SK-N-SH treated with all-trans-retinoic acid at 6 μM for 48 hours (cell line): ENCODE measurements at regions not wholly inside any gene's neighbourhood (a gene's known extent, or its start where the extent isn't known, plus 50 kb on each side); places are given as distances from the start of the nearest gene placed in this dataset.

Source experiments
- ATAC-seq: fragments of 200-7000 bp; cut with Tn5 transposase; 3 replicates; pipeline ENCODE4 v1.9.1; 2020; ENCODE audit warnings: mild to moderate bottlenecking, moderate library complexity
- ARNTL ChIP-seq: fragments of 450-650 bp; formaldehyde crosslinking; IDR thresholded peaks from 2 replicates; pipeline ENCODE4 v1.5.0; 2020; ENCODE audit warnings: low read depth, mild to moderate bottlenecking, moderate library complexity, borderline replicate concordance
- BACH2 ChIP-seq: fragments of 250-450 bp; sonication (Bioruptor Pico); IDR thresholded peaks from 2 replicates; pipeline ENCODE4 v1.9.0; 2021; ENCODE audit warnings: mild to moderate bottlenecking, borderline replicate concordance
- CREB5 ChIP-seq: fragments of 250-450 bp; sonication (Bioruptor Pico); IDR thresholded peaks from 2 replicates; pipeline ENCODE4 v1.5.1; 2020; ENCODE audit warnings: low read depth, mild to moderate bottlenecking, moderate library complexity
- CSDC2 ChIP-seq: fragments of 250-450 bp; sonication (Bioruptor Pico); IDR thresholded peaks from 2 replicates; pipeline ENCODE4 v1.5.0; 2020; ENCODE audit warnings: mild to moderate bottlenecking, moderate library complexity
- ESRRG ChIP-seq: fragments of 250-450 bp; sonication (Bioruptor Pico); IDR thresholded peaks from 2 replicates; pipeline ENCODE4 v1.6.1; 2021; ENCODE audit warnings: mild to moderate bottlenecking
- GLIS3 ChIP-seq: fragments of 250-450 bp; sonication (Bioruptor Pico); IDR thresholded peaks from 2 replicates; pipeline ENCODE4 v1.5.0; 2020; ENCODE audit warnings: mild to moderate bottlenecking, moderate library complexity
- ISL1 ChIP-seq: fragments of 250-450 bp; sonication (Bioruptor Pico); IDR thresholded peaks from 2 replicates; pipeline ENCODE4 v2.1.2; 2022; ENCODE audit warnings: mild to moderate bottlenecking, moderate library complexity
- OSR1 ChIP-seq: fragments of 250-450 bp; sonication (Bioruptor Pico); IDR thresholded peaks from 2 replicates; pipeline ENCODE4 v1.8.0; 2022; ENCODE audit warnings: moderate library complexity, mild to moderate bottlenecking, inconsistent platforms
- PPARA ChIP-seq: fragments of 250-450 bp; sonication (Bioruptor Pico); IDR thresholded peaks from 2 replicates; pipeline ENCODE4 v1.5.0; 2020; ENCODE audit warnings: mild to moderate bottlenecking, borderline replicate concordance
- RARB ChIP-seq: fragments of 250-450 bp; sonication (Bioruptor Pico); IDR thresholded peaks from 2 replicates; pipeline ENCODE4 v1.8.0; 2021; ENCODE audit warnings: mild to moderate bottlenecking, moderate library complexity
- SNAI2 ChIP-seq: fragments of 250-450 bp; sonication (Bioruptor Pico); IDR thresholded peaks from 2 replicates; pipeline ENCODE4 v1.5.0; 2020; ENCODE audit warnings: mild to moderate bottlenecking, moderate library complexity
- TCF4 ChIP-seq: fragments of 250-450 bp; sonication (Bioruptor Pico); IDR thresholded peaks from 2 replicates; pipeline ENCODE4 v1.8.0; 2021; ENCODE audit warnings: mild to moderate bottlenecking, moderate library complexity, borderline replicate concordance
- TOX ChIP-seq: fragments of 250-450 bp; sonication (Bioruptor Pico); IDR thresholded peaks from 2 replicates; pipeline ENCODE4 v1.8.0; 2021; ENCODE audit warnings: mild to moderate bottlenecking, moderate library complexity, borderline replicate concordance
- TSHZ2 ChIP-seq: fragments of 250-450 bp; sonication (Bioruptor Pico); IDR thresholded peaks from 2 replicates; pipeline ENCODE4 v1.5.0; 2020; ENCODE audit warnings: mild to moderate bottlenecking, moderate library complexity
- ZC3H10 ChIP-seq: fragments of 250-450 bp; sonication (Bioruptor Pico); IDR thresholded peaks from 2 replicates; pipeline ENCODE4 v1.5.1; 2021; ENCODE audit warnings: mild to moderate bottlenecking, moderate library complexity
- ZFP3 ChIP-seq: fragments of 250-450 bp; sonication (Bioruptor Pico); IDR thresholded peaks from 2 replicates; pipeline ENCODE4 v1.5.0; 2020; ENCODE audit warnings: mild to moderate bottlenecking, moderate library complexity
- ZFP30 ChIP-seq: fragments of 450-650 bp; formaldehyde crosslinking; IDR thresholded peaks from 2 replicates; pipeline ENCODE4 v1.5.0; 2022; ENCODE audit warnings: mild to moderate bottlenecking, moderate library complexity
- ZNF565 ChIP-seq: fragments of 450-650 bp; formaldehyde crosslinking; conservative IDR thresholded peaks from 2 replicates; pipeline ENCODE4 v1.5.0; 2020; ENCODE audit warnings: low read depth, mild to moderate bottlenecking, moderate library complexity
- ZNF70 ChIP-seq: fragments of 450-650 bp; formaldehyde crosslinking; IDR thresholded peaks from 2 replicates; pipeline ENCODE4 v1.5.0; 2020; ENCODE audit warnings: mild to moderate bottlenecking, moderate library complexity
- ZNF8 ChIP-seq: fragments of 450-650 bp; formaldehyde crosslinking; IDR thresholded peaks from 2 replicates; pipeline ENCODE4 v1.5.0; 2020; ENCODE audit warnings: mild to moderate bottlenecking, moderate library complexity
- TF ChIP-seq, protein P1 (sequence below): fragments of 250-450 bp; sonication (Bioruptor Pico); IDR thresholded peaks from 2 replicates; pipeline ENCODE4 v1.5.1; 2021; ENCODE audit warnings: mild to moderate bottlenecking, moderate library complexity

DNA sequence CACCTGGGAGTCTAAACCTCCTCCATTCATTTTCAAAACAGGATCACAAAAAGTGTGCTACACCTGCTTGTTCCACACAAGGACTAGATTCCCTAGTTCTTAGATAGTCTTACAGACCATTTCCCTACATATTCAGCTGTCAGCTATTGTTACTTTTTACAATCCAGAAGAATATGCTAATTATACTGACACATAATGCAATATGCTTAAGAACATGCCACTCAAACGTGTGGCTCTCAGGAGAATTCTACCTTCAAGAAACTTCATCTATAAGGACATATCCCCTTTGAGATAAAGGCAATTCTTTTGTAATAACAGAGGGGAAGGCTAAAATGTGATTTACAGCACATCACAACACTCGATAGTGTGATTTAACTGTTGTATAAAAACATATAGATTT is 456.1 kb upstream of the ARRDC3 start:
- TF ChIP-seq ZNF8 (CRISPR knock-in tag) = no peak
- TF ChIP-seq TOX = no peak
- TF ChIP-seq BACH2 (CRISPR knock-in tag) = no peak
- TF ChIP-seq PPARA (CRISPR knock-in tag) = no peak
- no peak for TF ChIP-seq RARB (CRISPR knock-in tag)
- TF ChIP-seq TCF4 = no peak
- TF ChIP-seq SNAI2 (CRISPR knock-in tag) = no peak
- no peak for TF ChIP-seq ZNF70 (CRISPR knock-in tag)
- TF ChIP-seq ZFP3 = no peak
- ATAC-seq = no peak

DNA sequence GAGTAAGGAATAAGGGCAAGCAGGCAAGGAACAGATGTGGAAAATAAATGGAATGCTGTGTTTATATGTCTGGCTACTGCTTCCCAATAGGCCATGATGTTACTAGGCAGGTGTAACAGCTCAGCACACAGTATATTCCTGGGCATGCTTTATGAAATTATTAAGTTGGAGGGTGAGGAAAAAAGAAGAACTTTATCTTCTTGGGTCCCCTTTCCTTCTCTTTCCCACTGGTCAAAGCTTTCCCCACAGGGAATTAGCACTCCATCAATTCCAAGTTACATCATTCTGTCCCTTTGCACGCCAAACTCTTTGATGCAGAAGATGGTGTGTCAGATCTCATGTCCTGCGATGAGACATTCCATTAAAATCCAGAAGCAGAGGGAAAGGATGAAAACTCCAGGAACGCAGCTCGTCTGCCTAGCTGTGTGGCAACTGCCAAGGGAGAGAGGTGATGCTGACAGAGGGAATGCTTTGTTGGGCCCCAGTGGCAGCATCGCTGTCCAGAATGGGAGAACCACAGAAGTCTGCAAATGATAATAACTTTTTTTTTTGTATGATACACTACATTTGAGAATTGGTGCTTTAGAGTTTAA is 447.3 kb upstream of the ARRDC3 start:
- TF ChIP-seq, protein P1, sequence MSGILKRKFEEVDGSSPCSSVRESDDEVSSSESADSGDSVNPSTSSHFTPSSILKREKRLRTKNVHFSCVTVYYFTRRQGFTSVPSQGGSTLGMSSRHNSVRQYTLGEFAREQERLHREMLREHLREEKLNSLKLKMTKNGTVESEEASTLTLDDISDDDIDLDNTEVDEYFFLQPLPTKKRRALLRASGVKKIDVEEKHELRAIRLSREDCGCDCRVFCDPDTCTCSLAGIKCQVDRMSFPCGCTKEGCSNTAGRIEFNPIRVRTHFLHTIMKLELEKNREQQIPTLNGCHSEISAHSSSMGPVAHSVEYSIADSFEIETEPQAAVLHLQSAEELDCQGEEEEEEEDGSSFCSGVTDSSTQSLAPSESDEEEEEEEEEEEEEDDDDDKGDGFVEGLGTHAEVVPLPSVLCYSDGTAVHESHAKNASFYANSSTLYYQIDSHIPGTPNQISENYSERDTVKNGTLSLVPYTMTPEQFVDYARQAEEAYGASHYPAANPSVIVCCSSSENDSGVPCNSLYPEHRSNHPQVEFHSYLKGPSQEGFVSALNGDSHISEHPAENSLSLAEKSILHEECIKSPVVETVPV = no peak
- TF ChIP-seq ISL1 (CRISPR knock-in tag) (no peak), ARNTL (CRISPR knock-in tag) (no peak), OSR1 (CRISPR knock-in tag) (no peak), ZNF565 (CRISPR knock-in tag) (no peak), ZC3H10 (CRISPR knock-in tag) (no peak), PPARA (CRISPR knock-in tag) (no peak), ZFP3 (no peak)
- no peak for ATAC-seq

DNA sequence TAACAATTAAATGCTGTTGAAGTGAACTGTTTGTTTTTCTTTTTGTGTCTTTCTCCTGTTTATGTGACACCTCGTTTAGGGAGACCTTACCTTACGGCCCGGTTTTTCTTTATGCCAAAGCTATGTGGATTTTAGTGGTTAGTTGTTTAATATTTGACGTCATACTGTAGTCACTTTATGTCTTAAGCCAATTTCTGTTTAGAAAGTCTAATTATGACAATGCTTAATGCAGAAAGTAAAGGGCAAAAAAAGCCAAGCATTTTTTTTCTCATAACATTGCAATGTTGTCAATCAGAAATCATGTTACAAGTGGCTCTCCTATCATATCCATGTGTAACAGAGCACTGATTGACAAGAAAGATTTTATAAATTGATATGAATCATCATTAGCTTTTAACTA is 442.5 kb upstream of the ARRDC3 start:
- no peak for ATAC-seq
- TF ChIP-seq ZC3H10 (CRISPR knock-in tag) = no peak
- no peak for TF ChIP-seq TSHZ2 (CRISPR knock-in tag)
- TF ChIP-seq ZFP3 = no peak
- TF ChIP-seq ESRRG = no peak
- TF ChIP-seq GLIS3 = no peak
- no peak for TF ChIP-seq CSDC2
- TF ChIP-seq, protein P1 = no peak
- TF ChIP-seq BACH2 (CRISPR knock-in tag) = no peak

GRCh38 chr5:91824406-91824805 is 441.3 kb upstream of the ARRDC3 start:
- TF ChIP-seq TCF4 (no peak), TSHZ2 (CRISPR knock-in tag) (no peak), ZFP3 (no peak), OSR1 (CRISPR knock-in tag) (no peak), GLIS3 (no peak), ZC3H10 (CRISPR knock-in tag) (no peak), SNAI2 (CRISPR knock-in tag) (no peak), ZFP30 (no peak), CREB5 (CRISPR knock-in tag) (no peak)
- ATAC-seq = no peak
